ENCODE measurements at regions not wholly inside any gene's neighbourhood (a gene's known extent, or its start where the extent isn't known, plus 50 kb on each side); places are given as distances from the start of the nearest gene placed in this dataset.
"Not testable (repeated sequence)": the region's sequence is repeated elsewhere in the genome, so short reads cannot be mapped to it uniquely, and the experiment has no call there.

DNA sequence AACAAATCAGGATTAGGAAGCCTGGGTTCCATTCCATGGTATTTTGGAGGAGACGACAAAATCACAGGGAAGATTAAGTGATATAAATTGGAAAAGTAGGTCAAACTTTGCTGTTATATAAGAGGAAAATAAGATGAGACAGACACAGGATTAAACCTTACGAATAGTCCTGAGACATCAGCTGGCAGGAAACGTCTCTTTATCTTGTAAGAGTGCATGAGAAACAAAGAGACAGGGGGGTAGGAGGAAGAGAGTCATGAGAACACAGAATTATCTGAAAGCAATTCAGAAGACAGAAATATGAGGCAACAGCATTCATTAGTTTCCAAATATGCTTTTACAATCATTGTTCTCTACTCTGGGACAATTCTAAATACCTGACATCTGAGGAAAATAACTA, 310.6 kb upstream of the MIR17HG start:
- no peak for DNase-seq

- DNase-seq, result no peak
Observed at GRCh38 chr13:91042870-91043269, 304.6 kb upstream of the MIR17HG start.

DNA sequence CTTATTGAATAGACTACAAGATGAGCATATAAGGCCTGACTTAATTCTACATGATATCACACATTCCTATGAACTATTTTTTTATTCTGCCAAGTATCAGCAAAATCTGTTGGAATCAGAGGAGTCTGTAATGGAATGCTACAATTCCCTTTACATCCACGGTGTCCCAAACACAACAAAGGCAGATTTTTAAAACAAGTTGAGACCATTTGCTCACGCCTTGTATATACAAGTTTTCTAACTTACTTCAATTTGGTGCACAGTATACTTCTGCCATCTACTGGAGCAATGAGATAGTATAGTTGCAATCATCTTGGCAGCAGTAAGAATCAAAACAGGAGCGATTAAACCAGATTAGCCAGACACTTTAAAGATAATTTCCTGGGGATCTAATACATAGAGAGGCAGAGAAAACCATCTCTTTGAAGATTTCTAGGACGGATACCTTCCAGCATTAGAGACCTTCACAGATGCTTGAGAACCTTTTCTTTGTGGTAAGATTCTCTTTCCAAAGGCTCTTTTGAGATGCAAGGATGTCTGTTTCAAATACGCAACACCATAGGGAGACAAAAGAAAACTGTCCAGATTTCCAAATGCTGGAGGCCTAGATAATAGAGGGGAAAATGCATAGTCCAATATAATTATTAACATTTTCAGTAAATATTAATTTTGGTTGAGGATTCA, 302.0 kb upstream of the MIR17HG start:
- DNase-seq, result peak; percentile 17

DNA sequence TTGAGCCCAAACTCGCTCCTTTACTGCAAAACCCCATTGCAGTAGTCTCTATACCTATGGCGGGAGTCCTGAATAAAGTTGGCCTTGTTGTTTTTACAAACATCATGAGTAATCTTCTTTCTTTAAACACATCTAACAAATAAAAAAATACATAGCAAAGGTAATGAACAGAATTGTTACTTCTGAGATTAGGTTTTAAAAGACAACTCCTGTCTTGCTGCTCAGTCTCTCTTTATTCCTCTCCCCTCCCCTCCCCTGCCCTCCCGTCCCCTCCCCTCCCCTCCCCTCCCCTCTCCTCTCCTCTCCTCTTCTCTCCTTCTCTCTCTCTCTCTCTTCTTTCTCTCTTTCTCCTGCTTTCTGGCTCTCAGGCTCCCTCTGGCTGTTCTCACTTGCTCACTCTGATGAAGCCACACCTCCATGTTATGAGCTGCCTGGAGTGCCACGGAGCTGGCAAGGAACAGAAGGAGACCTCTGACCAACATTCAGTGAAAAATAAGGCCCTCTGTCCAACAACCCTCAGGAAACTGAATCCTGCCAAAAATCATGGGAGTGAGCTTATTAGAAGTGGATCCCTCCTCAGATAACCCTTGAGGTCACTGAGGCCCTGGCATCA, 300.7 kb upstream of the MIR17HG start:
- DNase-seq, result no peak

- no peak for DNase-seq
Observed at GRCh38 chr13:91050970-91051369, 296.5 kb upstream of the MIR17HG start.

DNA sequence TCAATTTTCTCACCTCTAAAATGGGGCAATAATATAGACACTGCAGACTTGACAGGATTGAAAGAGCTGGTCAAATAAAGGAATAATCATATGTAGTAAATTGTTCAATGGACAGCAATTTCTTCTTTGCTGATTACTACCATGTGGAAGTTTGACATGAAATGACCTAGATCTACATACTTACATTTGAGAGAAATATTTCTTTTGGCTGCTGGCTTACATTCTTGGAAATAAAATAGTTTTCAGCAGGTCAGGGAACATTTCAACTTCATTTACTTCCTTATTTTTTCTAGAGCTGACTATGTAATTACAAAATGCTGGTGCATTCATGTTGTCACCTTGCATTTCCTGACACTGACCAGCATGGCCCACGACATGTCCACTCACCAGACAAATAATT, 294.6 kb upstream of the MIR17HG start:
- DNase-seq, result no peak

- no peak for DNase-seq
Observed at GRCh38 chr13:91053318-91054065, 294.0 kb upstream of the MIR17HG start.

GRCh38 chr13:91054902-91055301, 292.6 kb upstream of the MIR17HG start:
- no peak for DNase-seq

GRCh38 chr13:91056746-91057145, 290.7 kb upstream of the MIR17HG start:
- no peak for DNase-seq

- DNase-seq, result not testable (repeated sequence)
Observed at GRCh38 chr13:91057507-91057906, 290.0 kb upstream of the MIR17HG start.

GRCh38 chr13:91058066-91058465, 289.4 kb upstream of the MIR17HG start:
- no peak for DNase-seq

DNA sequence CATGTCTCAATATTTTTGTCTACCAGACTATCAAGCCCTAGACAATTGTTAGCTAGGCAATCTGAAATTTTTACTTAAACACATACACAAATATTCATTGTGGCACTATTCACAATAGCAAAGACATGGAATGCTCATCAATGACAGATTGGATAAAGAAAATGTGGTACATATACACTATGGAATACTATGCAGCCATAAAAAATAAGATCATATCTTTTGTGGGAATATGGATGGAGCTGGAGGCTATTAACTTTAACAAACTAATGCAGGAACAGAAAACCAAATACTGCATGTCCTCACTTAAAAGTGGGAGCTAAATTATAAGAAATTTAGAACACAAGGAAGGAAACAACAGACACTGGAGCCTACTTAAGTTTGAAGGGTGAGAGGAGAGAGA, 288.6 kb upstream of the MIR17HG start:
- no peak for DNase-seq

- DNase-seq, result no peak
Observed at GRCh38 chr13:91066745-91067144, 280.7 kb upstream of the MIR17HG start.

- no peak for DNase-seq
Observed at GRCh38 chr13:91072486-91072885, 275.0 kb upstream of the MIR17HG start.

DNA sequence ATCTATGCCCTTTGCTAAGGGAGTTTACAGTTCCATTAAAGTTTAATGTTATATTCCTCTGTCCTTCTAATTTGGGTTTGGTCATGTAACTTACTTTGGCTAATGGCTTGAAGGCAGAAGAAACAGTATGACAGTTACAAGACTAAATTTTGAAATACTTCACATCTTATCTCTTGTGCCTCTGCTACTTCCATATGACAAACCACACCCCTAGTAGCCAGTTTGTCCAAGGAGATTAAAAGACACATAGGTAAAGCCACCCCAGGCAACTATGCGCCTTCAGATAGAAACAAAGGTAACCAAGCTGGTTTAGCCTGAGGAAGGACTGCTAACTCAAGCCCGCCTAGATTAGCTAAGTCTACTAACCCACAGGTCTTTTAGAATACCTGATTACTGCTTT, 273.4 kb upstream of the MIR17HG start:
- DNase-seq, result no peak

DNA sequence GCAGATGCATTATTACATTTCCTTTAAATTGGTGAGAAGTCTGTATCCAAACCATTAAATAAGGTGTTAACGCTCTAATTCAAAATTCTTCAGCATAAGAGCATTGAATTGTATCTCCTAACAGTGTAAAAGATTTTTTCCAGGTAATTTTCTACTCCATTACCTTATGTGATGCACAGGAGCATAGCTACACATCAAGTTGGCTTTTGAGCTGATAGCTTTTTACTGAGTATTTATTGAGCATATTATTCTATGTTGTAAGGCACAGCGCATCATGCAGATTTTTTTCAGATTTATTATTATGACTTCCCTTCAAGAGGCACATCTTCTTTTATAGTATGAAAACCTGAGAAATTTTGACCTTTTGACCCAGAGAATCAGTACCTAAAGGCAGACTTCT, 270.7 kb upstream of the MIR17HG start:
- DNase-seq, result no peak

GRCh38 chr13:91078093-91078679, 269.3 kb upstream of the MIR17HG start:
- no peak for DNase-seq

DNA sequence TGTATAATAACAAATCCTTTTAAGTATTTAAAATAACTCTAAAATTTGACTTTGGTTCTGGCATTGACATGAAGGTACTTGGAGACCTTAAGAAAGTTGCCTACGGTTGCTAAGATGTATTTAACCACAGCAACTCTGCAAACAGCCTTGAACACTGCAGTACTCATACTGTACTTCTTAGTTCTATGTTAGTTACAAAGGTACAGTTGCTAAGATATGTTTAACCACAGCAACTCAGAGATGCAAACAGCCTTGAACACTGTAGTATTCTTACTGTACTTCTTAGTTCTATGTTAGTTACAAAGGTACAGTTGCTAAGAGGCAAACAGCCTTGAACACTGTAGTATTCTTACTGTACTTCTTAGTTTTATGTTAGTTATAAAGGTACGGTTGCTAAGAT, 268.3 kb upstream of the MIR17HG start:
- no peak for DNase-seq

GRCh38 chr13:91085127-91085526, 262.4 kb upstream of the MIR17HG start:
- DNase-seq, result no peak

GRCh38 chr13:91086936-91087716, 260.4 kb upstream of the MIR17HG start:
- no peak for DNase-seq

DNA sequence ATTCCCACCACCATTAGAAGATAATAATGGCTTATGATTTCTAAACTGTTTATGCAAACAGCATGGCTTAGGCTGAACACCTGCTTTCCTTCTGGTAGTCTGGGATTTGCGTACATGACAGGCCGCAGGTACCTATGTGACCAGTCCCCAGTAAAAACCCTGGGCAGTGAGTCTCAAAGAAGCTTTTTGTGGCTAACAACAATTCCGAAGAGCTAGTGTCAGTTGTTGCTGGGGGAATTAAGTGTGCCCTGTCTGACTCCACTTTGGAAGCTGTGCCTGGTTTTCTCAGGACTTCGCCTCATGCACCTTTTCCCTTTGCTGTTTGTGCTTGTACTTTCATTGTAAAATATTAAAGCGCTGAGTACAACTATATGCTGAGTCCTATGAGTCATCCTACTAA, 250.2 kb upstream of the MIR17HG start:
- DNase-seq, result peak; percentile 28

DNA sequence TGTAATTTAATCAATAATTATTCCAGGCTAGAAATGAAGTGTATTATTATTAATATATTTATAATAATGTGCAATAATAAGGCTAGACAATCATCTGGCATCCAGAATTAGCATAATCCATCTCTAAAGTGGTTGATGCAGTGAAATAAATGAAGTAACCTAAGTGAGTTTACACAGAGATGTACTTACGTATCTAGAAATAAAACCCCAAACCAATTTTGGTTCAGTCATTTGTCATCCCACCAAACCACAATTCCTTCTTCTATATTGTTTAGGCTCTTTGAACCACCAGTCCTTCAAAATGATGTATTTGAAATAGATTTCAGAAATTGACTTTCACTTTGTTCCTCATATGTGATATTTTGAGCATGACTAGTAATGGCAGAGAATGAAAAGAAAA, 247.6 kb upstream of the MIR17HG start:
- no peak for DNase-seq

GRCh38 chr13:91100944-91101343, 246.5 kb upstream of the MIR17HG start:
- DNase-seq, result no peak
